SU-DHL-6 (cell line): ENCODE measurements at regions not wholly inside any gene's neighbourhood (a gene's known extent, or its start where the extent isn't known, plus 50 kb on each side); places are given as distances from the start of the nearest gene placed in this dataset.

ENCODE experiments used
- H2AFZ ChIP-seq: fragments of 200-600 bp; sonication (generic); 2 replicates; pipeline ENCODE4 v1.6.1; 2014; ENCODE audit warnings: low read depth, mild to moderate bottlenecking, moderate library complexity, mixed read lengths, antibody characterized with exemption, low read length; ENCODE audit not compliant: severe bottlenecking
- H3F3A ChIP-seq: fragments of 200-600 bp; shearing (Covaris generic); 2 replicates; pipeline ENCODE4 v1.6.0; 2016; ENCODE audit warnings: antibody characterized with exemption, mild to moderate bottlenecking; ENCODE audit not compliant: insufficient read depth
- H3K27ac ChIP-seq: fragments of 200-600 bp; sonication (generic); 2 replicates; pipeline ENCODE4 v1.5.1; 2016; ENCODE audit warnings: low read depth, mild to moderate bottlenecking, low read length, moderate library complexity, mixed read lengths
- H3K27me3 ChIP-seq: fragments of 200-600 bp; sonication (generic), shearing (Covaris generic); 2 replicates; pipeline ENCODE4 v1.6.0; 2014; ENCODE audit warnings: mild to moderate bottlenecking, low read length
- H3K36me3 ChIP-seq: fragments of 200-600 bp; sonication (generic); 2 replicates; pipeline ENCODE4 v1.6.1; 2014; ENCODE audit warnings: mild to moderate bottlenecking, low read length, mixed read lengths
- H3K4me2 ChIP-seq: fragments of 300-600, 200-600 bp; shearing (Covaris generic), sonication (generic); 2 replicates; pipeline ENCODE4 v1.6.0; 2014; ENCODE audit warnings: low read length, low read depth, mild to moderate bottlenecking; ENCODE audit not compliant: poor library complexity, severe bottlenecking
- H3K4me3 ChIP-seq: fragments of 200-600 bp; sonication (generic); 2 replicates; pipeline ENCODE4 v1.5.1; 2014; ENCODE audit warnings: antibody characterized with exemption, low read length, mild to moderate bottlenecking, mixed read lengths; ENCODE audit not compliant: insufficient read depth, poor library complexity, severe bottlenecking
- H3K79me2 ChIP-seq: fragments of 200-600 bp; sonication (generic); 2 replicates; pipeline ENCODE4 v1.6.1; 2014; ENCODE audit warnings: mild to moderate bottlenecking, low read length, moderate library complexity; ENCODE audit not compliant: insufficient read depth
- H3K9ac ChIP-seq: fragments of 200-600 bp; sonication (generic); 2 replicates; pipeline ENCODE4 v1.7.0; 2014; ENCODE audit warnings: mild to moderate bottlenecking, low read length
- H3K9me2 ChIP-seq: fragments of 200-600 bp; sonication (generic); replicated peaks from 2 replicates; pipeline ENCODE4 v1.6.1; 2014; ENCODE audit warnings: low read length; ENCODE audit not compliant: insufficient read depth
- H3K9me3 ChIP-seq: fragments of 200-600 bp; sonication (generic); 2 replicates; pipeline ENCODE4 v1.6.1; 2014; ENCODE audit warnings: low read length, mixed read lengths; ENCODE audit not compliant: insufficient read depth
- H4K20me1 ChIP-seq: fragments of 200-600 bp; sonication (generic); 2 replicates; pipeline ENCODE4 v1.6.1; 2014; ENCODE audit warnings: low read depth, mild to moderate bottlenecking, antibody characterized with exemption, low read length, moderate library complexity, mixed read lengths
- CTCF ChIP-seq: fragments of 200-600 bp; sonication (generic); IDR thresholded peaks from one replicate; pipeline ENCODE4 v1.5.1; 2017; ENCODE audit warnings: antibody characterized with exemption, mild to moderate bottlenecking, low read length, moderate library complexity; ENCODE audit not compliant: insufficient read depth, poor library complexity, severe bottlenecking
- EZH2phosphoT487 ChIP-seq: fragments of 200-600 bp; sonication (generic), shearing (Covaris generic); conservative IDR thresholded peaks from 2 replicates; pipeline ENCODE4 v1.6.1; 2018; ENCODE audit warnings: mild to moderate bottlenecking, antibody characterized with exemption, low read length, moderate library complexity, mixed read lengths

- Histone ChIP-seq H3K9me2 (no peaks in the 10 kb centered on the region), H3K4me3 (no peak overlapping the region), H3K27ac (no peak overlapping the region), H3K9ac (no peak overlapping the region), H3F3A (no peaks in the 10 kb centered on the region), H3K27me3 (no peaks in the 10 kb centered on the region), H4K20me1 (no peaks in the 10 kb centered on the region), H2AFZ (no peak overlapping the region), H3K4me2 (no peak overlapping the region), H3K36me3 (no peaks in the 10 kb centered on the region), H3K79me2 (no peaks in the 10 kb centered on the region), H3K9me3 (no peaks in the 10 kb centered on the region)
- TF ChIP-seq EZH2phosphoT487 (no peak), CTCF (no peak)
Observed at GRCh38 chr6:16922282-16922681, 161.0 kb upstream of the ATXN1 start.

- Histone ChIP-seq H2AFZ (no peak overlapping the region), H3K9me2 (no peaks in the 10 kb centered on the region), H3K27me3 (no peaks in the 10 kb centered on the region), H3K36me3 (no peaks in the 10 kb centered on the region), H4K20me1 (no peaks in the 10 kb centered on the region), H3K79me2 (no peaks in the 10 kb centered on the region), H3K27ac (no peak overlapping the region), H3K9ac (no peak overlapping the region), H3F3A (no peaks in the 10 kb centered on the region), H3K4me3 (no peak overlapping the region), H3K9me3 (no peaks in the 10 kb centered on the region), H3K4me2 (no peak overlapping the region)
- no peak for TF ChIP-seq CTCF
- no peak for TF ChIP-seq EZH2phosphoT487
Observed at GRCh38 chr6:16921399-16922110, 160.3 kb upstream of the ATXN1 start.

GRCh38 chr6:16918586-16918985 is 157.3 kb upstream of the ATXN1 start:
- Histone ChIP-seq H4K20me1 (no peaks in the 10 kb centered on the region), H3F3A (no peaks in the 10 kb centered on the region), H3K79me2 (no peaks in the 10 kb centered on the region), H3K9me2 (no peaks in the 10 kb centered on the region), H3K4me2 (no peak overlapping the region), H3K4me3 (no peak overlapping the region), H2AFZ (no peak overlapping the region), H3K27ac (no peak overlapping the region), H3K9me3 (no peaks in the 10 kb centered on the region), H3K27me3 (no peaks in the 10 kb centered on the region), H3K36me3 (no peaks in the 10 kb centered on the region), H3K9ac (no peak overlapping the region)
- TF ChIP-seq EZH2phosphoT487 (no peak), CTCF (no peak)
